Heart left ventricle (tissue), 16 donors: ENCODE measurements at regions not wholly inside any gene's neighbourhood (a gene's known extent, or its start where the extent isn't known, plus 50 kb on each side); places are given as distances from the start of the nearest gene placed in this dataset.

Source experiments
- ATAC-seq, 4 donors: fragments of 200-7000 bp; cut with Tn5 transposase; one replicate each; pipeline ENCODE4 v1.9.1; 2020 to 2022; ENCODE audit warnings: moderate library complexity in 4 of 4, mild to moderate bottlenecking in 3 of 4, moderate number of reproducible peaks in 1 of 4
- DNase-seq, 5 donors: peaks; one replicate each; pipeline ENCODE4 v3.0.0-alpha.2; 2020
- H3K27ac ChIP-seq, 12 donors: fragments of 200-600 bp; sonication (generic) in 4 of 12; one replicate each; pipeline versions ENCODE4 v1.5.0 to v1.8.0; 2016 to 2022; ENCODE audit warnings: mild to moderate bottlenecking in 2 of 12
- H3K27me3 ChIP-seq, 9 donors: fragments of 200-600 bp; sonication (generic) in 2 of 9; one replicate each; pipeline versions ENCODE4 v1.5.1 to v1.8.0; 2016 to 2022; ENCODE audit warnings: mild to moderate bottlenecking in 3 of 9
- H3K36me3 ChIP-seq, 9 donors: fragments of 200-600 bp; sonication (generic) in 2 of 9; one replicate each; pipeline versions ENCODE4 v1.5.0 to v1.8.0; 2018 to 2022; ENCODE audit warnings: mild to moderate bottlenecking in 2 of 9
- H3K4me1 ChIP-seq, 12 donors: fragments of 200-600 bp; sonication (generic) in 4 of 12; one replicate each; pipeline versions ENCODE4 v1.5.0 to v1.8.0; 2016 to 2022; ENCODE audit warnings: mild to moderate bottlenecking in 3 of 12
- H3K4me3 ChIP-seq, 12 donors: fragments of 200-600 bp; sonication (generic) in 4 of 12; one replicate each; pipeline versions ENCODE4 v1.5.0 to v1.8.0; 2017 to 2022; ENCODE audit warnings: mild to moderate bottlenecking in 9 of 12, moderate library complexity in 4 of 12
- H3K9me3 ChIP-seq, 12 donors: fragments of 200-600 bp; sonication (generic) in 4 of 12; one replicate each; pipeline versions ENCODE4 v1.5.0 to v1.8.0; 2016 to 2022; ENCODE audit warnings: mild to moderate bottlenecking in 1 of 12
- POLR2A ChIP-seq, 2 donors: fragments of 450-650 bp; IDR thresholded peaks; one replicate each; pipeline ENCODE4 v1.6.1; 2017; ENCODE audit warnings: antibody characterized with exemption in 2 of 2, mild to moderate bottlenecking in 2 of 2, moderate library complexity in 2 of 2
- WGBS, 4 donors: extraction: QIAGEN DNeasy Blood & Tissue Kit in 2 of 4; methylation state at CpG; one replicate each; pipeline versions ENCODE4 v1.1.5 to v1.1.7; 2013 to 2018; 5-methylcytosine and 5-hydroxymethylcytosine counted together
- intact Hi-C, 10 donors: fragments of 100-400 bp; cut with DNase I; formaldehyde crosslinking; loops; one replicate each; pipeline versions ENCODE4 v1.11.1 to v1.14.2; 2022
- TF ChIP-seq, protein P1 (sequence below), 12 donors: fragments of 200-600 bp; sonication (generic) in 4 of 12; IDR thresholded peaks; one replicate each; pipeline versions ENCODE4 v1.5.0 to v1.8.0; 2018 to 2022; ENCODE audit warnings: antibody characterized with exemption in 12 of 12, mild to moderate bottlenecking in 5 of 12
- donor health status: ischemic (EF 13 %, LVEDD 7.1; RV severe dilation, severe dysfunction).
- donor health status: healthy with polysubstance abuse.
- donor health status: DM: no; HTN: yes; CAD: no.
- donor health status: DM: no; HTN: no; CAD: no.
- donor health status: ischemic (EF 25% LVEDD 6.9; RV normal size, moderate dysfunction).
- donor health status: ischemic (EF 25% LVEDD 5.7; RV mildly dilated, moderate dysfunction).
- donor health status: healthy.
- donor health status: DM: yes; HTN: yes; CAD: no.
- donor health status: ischemic (EF 35%, LVEDD 5.7; RV mildly dilated, moderate dysfunction).
- donor health status: nonischemic (EF 11% LVEDD 7.7; RV severe dilation, severe dysfunction).
- donor health status: DM: yes; HTN: yes; CAD: no.
- donor health status: PGD.
- donor health status: ischemic (EF 29% LVEDD 5.4; RV normal size, mild dysfunction).
- donor health status: nonischemic (EF 23%, LVEDD 6.1; RV moderate dilation, normal function).

DNA sequence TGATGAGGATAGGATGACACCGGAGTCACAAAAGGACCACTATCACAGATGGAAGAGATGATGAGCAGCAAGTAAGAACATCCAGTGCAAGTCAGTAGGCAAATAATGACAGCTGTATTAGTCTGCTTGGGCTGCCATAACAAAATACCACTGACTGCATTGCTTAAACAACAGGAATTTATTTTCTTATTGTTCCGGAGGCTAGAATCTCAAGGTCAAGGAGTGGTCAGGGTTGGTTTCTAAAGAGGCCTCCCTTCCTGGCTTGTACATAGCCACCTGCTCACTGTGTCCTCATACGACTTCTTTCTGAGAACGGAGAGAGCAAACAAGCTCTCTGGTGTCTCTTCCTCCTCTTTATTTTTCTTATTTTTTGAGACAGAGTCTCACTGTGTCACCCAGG, 380.7 kb downstream of the PLOD2 start:
- H3K27me3 ChIP-seq, result no peaks in the 10 kb centered on the region
- intact Hi-C loops, result no loop called here
- 80 to 89% (median 86%) methylated on average over 4 of the region's 4 CpGs for WGBS, 4 donors
- H3K9me3 ChIP-seq, result no peaks in the 10 kb centered on the region
- H3K27ac ChIP-seq, result no peak overlapping the region
- TF ChIP-seq, protein P1, sequence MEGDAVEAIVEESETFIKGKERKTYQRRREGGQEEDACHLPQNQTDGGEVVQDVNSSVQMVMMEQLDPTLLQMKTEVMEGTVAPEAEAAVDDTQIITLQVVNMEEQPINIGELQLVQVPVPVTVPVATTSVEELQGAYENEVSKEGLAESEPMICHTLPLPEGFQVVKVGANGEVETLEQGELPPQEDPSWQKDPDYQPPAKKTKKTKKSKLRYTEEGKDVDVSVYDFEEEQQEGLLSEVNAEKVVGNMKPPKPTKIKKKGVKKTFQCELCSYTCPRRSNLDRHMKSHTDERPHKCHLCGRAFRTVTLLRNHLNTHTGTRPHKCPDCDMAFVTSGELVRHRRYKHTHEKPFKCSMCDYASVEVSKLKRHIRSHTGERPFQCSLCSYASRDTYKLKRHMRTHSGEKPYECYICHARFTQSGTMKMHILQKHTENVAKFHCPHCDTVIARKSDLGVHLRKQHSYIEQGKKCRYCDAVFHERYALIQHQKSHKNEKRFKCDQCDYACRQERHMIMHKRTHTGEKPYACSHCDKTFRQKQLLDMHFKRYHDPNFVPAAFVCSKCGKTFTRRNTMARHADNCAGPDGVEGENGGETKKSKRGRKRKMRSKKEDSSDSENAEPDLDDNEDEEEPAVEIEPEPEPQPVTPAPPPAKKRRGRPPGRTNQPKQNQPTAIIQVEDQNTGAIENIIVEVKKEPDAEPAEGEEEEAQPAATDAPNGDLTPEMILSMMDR (IDR thresholded peaks at IDR 0.05), result no peak
- no peak for ATAC-seq
- no peak overlapping the region for H3K4me3 ChIP-seq
- H3K4me1 ChIP-seq, result peaks cover 0 to 2% (median 0%) of the 10 kb centered on the region in 12 donors
- DNase-seq, result no peak
- H3K36me3 ChIP-seq, result no peaks in the 10 kb centered on the region

DNA sequence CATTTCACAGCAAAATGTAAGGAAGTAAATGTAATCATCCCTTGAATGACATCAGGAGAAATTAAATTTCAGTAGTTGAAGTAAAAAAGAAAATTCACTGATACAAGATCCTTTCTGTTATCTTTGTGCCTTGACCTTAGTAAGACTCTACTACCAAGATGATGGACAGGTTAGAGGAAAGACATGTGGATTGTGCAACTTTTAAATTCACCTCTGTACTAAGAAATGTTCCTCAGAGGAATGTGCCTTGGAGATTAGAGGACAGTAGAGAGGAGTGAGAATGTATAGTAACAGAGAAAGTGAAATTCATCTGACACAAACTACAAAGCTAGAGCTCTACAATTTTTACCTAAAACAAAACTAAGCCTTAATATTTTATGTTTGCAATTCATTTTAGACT, 375.3 kb downstream of the PLOD2 start:
- Histone ChIP-seq H3K36me3 (no peaks in the 10 kb centered on the region), H3K27me3 (no peaks in the 10 kb centered on the region), H3K27ac (no peak overlapping the region), H3K4me3 (no peak overlapping the region), H3K4me1 (no peaks in the 10 kb centered on the region), H3K9me3 (no peaks in the 10 kb centered on the region)
- ATAC-seq (no peak), DNase-seq (no peak)
- intact Hi-C loops, result no loop called here
- TF ChIP-seq, protein P1 (IDR thresholded peaks at IDR 0.05), result no peak
- TF ChIP-seq POLR2A (IDR thresholded peaks at IDR 0.05), result no peak

DNA sequence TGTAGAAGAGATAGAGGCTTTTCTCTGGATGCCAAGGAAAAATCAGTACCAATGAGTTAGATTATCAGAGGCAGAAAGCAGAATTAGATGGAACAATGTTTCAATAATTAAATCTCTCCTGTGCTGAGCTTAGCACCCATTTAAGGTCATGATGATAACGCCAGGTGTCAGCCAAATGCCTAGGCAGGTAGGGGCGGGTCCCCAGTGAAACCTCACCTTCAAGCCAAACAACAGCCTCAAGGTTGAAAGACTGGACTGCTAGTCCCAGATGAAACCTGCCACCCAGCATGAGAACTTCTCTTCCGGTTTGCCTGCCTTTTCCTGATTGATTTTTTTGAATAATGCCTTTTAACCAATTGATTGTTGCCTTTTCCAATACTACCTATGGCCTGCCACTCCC, 363.0 kb downstream of the PLOD2 start:
- no peak overlapping the region for H3K27ac ChIP-seq
- H3K27me3 ChIP-seq, result no peaks in the 10 kb centered on the region
- no peaks in the 10 kb centered on the region for H3K36me3 ChIP-seq
- TF ChIP-seq POLR2A (IDR thresholded peaks at IDR 0.05), result no peak
- TF ChIP-seq, protein P1 (IDR thresholded peaks at IDR 0.05), result no peak
- ATAC-seq (no peak), DNase-seq (no peak)
- 64 to 83% (median 72%) methylated on average over 3 of the region's 3 CpGs for WGBS, 4 donors
- intact Hi-C loops, result no loop called here
- peaks cover 0 to under 1% (median 0%) of the 10 kb centered on the region in 12 donors for H3K9me3 ChIP-seq
- no peaks in the 10 kb centered on the region for H3K4me1 ChIP-seq
- no peak overlapping the region for H3K4me3 ChIP-seq

DNA sequence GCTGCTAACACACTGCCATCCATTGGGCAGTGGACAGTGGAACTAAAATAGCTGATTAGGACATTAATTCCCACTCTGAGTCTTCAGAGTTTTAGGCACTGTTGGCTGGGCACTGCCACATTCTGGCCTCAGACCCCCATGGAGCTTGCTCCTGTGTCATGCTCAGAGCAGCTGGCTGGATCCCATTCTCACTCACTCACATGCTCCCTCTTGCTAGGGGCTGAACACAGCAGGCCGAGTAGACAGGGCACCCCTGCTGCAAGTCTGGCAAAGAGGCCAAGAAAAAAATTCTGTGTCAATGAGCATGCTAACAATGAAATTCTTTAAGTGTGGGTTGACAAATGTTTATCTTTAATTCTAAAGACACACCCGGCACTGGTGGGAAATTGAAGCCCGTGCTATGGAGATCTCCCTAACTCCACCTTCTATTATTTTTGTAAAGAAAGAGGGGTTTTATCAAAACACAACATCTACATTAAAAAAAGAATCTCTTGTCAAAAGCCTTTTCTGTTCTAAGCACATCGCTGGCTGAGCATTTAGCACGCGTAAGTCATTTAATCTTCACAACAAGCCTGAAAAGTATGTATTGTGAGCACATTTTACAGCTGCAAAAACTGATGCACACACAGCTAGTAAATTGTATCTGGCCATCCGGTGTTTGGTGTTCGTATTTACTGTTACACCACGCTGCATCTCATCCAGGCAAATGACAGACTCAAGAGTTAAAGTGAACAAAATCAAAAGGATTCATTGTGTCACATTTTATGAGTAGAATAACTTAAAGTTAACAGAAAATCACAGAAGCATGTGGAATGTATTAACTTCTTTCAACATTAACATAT, 362.1 kb downstream of the PLOD2 start:
- Histone ChIP-seq H3K9me3 (no peaks in the 10 kb centered on the region), H3K27me3 (no peaks in the 10 kb centered on the region), H3K4me3 (no peak overlapping the region), H3K27ac (no peak overlapping the region), H3K36me3 (no peaks in the 10 kb centered on the region), H3K4me1 (no peaks in the 10 kb centered on the region)
- ATAC-seq, result no peak
- intact Hi-C loops, result no loop called here
- peak in 1 of 5 donors; percentile 16 for DNase-seq
- TF ChIP-seq POLR2A (IDR thresholded peaks at IDR 0.05), result no peak
- TF ChIP-seq, protein P1 (IDR thresholded peaks at IDR 0.05), result no peak
- 60 to 67% (median 64%) methylated on average over 9 of the region's 9 CpGs for WGBS, 4 donors
